ENCODE measurements at regions not wholly inside any gene's neighbourhood (a gene's known extent, or its start where the extent isn't known, plus 50 kb on each side); places are given as distances from the start of the nearest gene placed in this dataset.

- peak in 1 of 2 experiments; percentile 11 for DNase-seq
Measured at GRCh38 chr1:164466001-164466421, 93.0 kb upstream of the PBX1 start.

- no peak for DNase-seq
Measured at GRCh38 chr1:164466429-164466828, 92.6 kb upstream of the PBX1 start.

GRCh38 chr1:164470996-164471395 lies 88.0 kb upstream of the PBX1 start:
- DNase-seq = no peak

GRCh38 chr1:164472841-164473240 lies 86.1 kb upstream of the PBX1 start:
- no peak for DNase-seq

- no peak for DNase-seq
Measured at GRCh38 chr1:164473544-164473943, 85.4 kb upstream of the PBX1 start.

GRCh38 chr1:164475834-164476233 lies 83.2 kb upstream of the PBX1 start:
- no peak for DNase-seq

DNA sequence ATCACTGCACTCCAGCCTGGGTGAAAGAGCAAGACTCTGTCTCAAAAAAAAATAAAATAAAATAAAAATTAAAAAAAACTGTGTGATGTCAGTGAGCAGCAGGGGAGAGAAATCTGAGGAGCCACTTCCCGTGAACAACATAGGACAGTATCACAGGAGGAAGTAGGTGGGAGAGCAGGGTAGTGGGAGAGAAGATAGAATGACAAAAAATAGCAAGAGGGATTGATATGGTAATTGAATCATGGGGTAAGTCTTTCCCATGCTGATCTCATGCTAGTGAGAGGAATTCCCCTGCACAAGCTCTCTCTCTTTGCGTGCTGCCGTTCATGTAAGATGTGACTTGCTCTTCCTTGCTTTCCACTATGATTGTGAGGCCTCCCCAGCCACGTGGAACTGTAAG lies 81.6 kb upstream of the PBX1 start:
- no peak for DNase-seq

GRCh38 chr1:164479242-164479641 lies 79.7 kb upstream of the PBX1 start:
- DNase-seq = no peak

DNA sequence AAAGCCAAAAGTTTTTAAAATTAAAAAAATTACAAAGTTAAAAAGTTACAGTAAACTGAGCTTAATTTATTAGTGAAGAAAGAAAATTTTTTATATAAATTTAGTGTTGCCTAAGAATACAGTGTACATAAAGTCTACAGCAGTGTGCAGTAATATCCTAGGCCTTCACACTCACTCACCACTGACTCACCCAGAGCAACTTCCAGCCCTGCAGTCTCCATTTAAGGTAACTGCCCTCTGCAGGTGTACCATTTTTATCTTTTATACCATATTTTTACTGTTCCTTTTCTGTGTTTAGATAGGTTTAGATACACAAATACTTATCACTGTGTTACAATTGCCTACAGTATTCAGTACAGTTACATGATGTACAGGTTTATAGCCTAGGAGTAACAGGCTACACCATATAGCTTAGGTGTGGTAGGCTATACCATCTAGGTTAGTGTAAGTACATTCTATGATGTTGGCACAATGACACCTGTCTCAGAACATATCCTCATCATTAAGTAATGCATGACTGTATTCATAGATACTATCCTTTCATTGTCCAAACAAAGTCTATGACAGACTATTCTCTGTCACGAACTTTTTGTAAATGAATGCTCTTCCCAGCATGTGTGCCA lies 78.6 kb upstream of the PBX1 start:
- no peak for DNase-seq

GRCh38 chr1:164495905-164496304 lies 63.1 kb upstream of the PBX1 start:
- DNase-seq = no peak

GRCh38 chr1:164498792-164499191 lies 60.2 kb upstream of the PBX1 start:
- no peak for DNase-seq

GRCh38 chr1:164504749-164505148 lies 54.2 kb upstream of the PBX1 start:
- DNase-seq = no peak
